ENCODE measurements at regions not wholly inside any gene's neighbourhood (a gene's known extent, or its start where the extent isn't known, plus 50 kb on each side); places are given as distances from the start of the nearest gene placed in this dataset.
"Not testable (repeated sequence)": the region's sequence is repeated elsewhere in the genome, so short reads cannot be mapped to it uniquely, and the experiment has no call there.

DNA sequence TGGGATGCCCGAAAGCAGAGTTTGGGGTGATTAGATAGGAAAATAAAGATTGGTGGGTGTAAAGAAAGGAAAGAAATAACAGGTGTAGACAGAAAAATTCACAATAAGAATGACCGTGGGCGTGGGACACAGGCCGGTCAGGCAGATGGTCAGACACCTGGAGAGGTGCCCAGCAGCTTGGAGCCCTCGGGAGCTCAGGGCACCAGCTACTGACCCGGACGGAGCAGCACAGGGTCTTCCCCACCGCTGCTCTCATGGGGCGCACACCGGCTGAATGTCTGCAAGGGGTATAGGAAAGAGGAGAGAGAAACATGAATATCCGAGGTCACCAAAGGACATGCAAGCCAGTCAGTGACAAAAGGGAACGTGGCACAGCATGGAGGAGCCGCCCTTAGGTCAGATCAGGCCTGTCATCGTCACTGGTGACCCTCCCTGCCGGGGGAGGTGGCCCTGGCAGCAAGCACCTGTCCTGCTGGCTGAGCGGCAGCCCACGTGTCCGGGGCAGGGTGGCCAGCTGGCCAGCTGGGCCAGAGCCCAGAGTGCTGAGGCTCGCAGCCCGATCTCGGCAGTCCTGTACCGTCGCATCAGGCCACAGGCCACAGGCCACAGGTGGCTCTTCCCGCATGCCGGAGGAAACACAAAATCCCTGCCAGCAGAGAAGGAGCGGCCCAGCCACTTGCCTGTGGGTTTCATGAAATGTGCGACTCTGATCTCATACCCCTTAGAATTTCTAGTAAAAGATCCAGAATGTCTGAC is 112.0 kb upstream of the NDUFV2 start:
- DNase-seq (ENCODE audit: low spot score): no peak

DNA sequence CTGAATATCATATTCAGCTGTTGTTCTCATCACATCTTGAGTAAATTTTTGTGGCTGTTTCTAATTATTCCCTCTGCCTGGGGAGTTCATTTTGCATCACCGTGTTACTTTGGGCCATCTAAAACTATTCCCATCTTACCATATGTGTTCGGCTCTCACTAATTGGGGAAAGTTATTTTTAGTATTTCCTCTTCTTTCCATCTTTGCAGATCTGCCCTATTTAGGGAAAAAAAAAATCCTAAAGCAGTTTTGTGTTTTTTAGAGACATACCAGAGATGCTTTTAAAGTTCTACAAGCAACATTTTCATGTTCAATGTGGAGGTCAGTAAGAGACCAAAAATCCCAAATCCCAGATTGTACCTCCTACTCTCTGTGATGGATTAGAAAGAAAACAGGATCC is 111.3 kb upstream of the NDUFV2 start:
- no peak for DNase-seq (ENCODE audit: low spot score)

DNA sequence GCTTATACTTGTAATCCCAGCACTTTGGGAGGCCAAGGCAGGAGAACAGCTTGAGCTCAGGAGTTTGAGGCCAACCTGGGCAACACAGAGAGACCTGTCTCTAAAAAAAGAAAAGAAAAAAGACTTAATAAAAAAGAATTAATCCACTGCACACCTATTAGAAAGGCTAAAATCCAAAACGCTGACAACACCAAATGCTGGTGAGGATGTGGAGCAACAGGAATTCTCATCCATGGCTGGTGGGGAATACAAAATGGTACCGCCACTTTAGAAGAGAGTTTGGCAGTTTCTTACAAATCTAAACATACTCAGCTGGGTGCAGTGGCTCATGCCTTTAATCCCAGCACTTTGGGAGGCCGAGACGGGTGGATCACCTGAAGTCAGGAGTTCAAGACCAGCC is 110.0 kb upstream of the NDUFV2 start:
- not testable (repeated sequence) for DNase-seq (ENCODE audit: low spot score)

DNA sequence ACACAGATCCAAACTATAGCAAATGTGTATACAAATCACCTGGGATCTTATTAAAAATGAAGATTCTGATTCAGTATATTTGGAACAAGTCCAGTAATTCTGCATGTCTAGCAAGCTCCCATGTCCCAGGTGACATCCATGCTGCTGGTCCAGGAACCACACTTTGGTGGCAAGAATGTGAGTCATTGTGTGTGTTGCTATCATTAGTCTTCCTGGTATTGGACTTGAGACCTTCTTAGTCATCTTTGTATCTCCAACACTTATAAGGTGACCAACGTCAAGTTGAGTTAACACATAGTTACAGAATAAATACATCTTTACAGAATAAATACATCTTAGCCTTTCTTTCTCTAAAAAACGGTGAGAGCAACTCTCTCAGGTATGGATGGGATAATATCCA is 107.9 kb upstream of the NDUFV2 start:
- no peak for DNase-seq (ENCODE audit: low spot score)

DNA sequence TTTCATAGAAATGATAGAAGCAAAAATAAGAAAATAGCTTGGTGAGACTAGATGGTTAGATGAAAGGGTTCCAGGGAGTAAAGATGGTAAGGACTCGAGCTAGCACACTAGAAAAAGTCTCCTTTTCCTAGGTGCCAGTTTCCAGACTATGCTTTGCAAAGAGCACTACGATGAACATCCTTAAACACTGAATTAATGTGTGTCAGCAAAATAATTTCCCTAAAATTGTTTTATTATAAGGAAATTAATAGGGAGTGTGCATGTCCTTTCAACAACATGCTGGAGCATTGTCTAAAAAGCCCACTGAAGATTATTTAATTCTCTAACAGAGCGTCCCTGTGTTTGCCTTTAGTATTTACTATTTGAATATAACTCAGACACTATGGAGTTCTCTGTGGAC is 107.4 kb upstream of the NDUFV2 start:
- no peak for DNase-seq (ENCODE audit: low spot score)

DNA sequence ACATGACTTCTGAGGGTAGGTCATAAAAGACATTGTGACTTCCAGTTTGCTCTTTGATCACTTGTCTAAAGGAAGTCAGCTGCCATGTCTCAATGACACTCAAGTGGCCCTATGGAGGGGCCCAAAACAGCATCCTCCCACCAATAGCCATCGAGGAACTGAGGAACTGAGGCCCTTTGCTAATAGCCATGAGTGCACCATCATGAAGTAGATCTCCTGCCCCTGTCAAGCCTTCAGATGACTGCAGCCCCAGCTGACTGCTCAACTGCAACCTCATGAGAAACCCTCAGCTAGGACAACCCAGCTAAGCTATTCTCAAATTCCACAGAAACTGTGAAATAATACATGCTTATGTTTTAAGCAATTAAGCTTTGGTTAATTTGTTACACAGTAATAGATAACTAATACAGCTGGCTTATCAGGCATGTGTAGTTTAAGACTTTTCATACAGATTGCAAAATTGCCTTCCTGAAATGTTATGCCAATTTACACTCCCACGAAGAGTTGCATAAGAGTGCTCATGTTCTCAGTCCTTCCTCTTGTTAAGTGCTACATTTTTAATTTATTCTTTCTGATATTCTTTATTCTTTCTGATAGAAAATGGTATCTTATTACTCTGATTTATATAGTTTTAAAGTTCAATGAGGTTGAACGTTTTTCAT is 105.6 kb upstream of the NDUFV2 start:
- no peak for DNase-seq (ENCODE audit: low spot score)

DNA sequence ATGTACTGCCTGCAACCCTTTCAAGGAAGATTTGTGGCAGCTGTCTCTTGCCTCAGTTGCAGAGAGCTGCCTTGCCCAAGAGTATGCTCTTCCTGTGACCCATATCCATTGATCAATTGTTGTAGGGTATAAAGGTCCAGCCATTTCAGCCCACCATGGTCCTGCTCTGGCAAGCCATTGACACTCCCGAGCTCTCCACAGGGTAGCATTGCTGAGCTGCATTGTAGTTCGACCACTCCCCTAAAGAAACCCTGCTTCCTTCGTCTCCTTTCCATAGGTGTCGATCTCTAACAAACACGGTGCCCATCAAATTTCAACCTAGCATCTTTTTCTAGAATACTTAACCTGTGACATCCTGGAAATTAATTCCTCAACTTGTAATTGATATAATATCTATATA is 104.9 kb upstream of the NDUFV2 start:
- no peak for DNase-seq (ENCODE audit: low spot score)

DNA sequence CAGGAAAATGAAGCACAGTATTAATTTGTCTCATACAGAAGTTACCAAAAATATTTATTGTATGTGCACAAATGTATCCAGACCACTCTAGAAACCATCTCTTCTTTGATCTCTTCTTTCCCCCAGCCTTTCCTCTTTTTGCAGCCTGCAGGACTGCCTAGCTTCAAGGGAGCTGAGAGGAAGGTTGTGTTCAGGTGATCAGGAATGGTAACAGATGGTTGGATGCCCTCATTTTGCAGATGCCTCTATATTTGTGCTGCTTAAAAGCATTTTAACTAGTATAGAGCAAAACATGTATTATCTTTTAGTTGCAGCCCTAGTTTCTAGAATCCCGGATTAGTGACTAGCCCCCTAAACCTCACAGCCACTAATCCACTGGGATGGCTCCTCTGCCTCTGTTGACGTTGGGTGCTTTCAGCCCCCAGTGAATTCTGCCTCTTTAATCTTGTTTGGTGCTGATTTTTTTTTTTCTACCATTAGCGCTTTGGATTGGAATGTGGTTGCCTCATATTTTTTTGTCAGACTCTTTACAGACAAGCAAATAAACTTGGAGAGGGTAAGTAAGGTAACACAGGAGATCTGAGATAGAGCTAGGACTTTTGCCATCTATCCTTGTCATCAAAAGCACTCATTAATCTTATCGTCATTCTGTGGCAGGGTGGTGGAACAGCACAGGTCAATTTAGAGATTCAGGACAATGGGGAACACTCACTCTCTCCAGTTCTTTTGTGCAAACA is 103.8 kb upstream of the NDUFV2 start:
- DNase-seq (ENCODE audit: low spot score): no peak

DNA sequence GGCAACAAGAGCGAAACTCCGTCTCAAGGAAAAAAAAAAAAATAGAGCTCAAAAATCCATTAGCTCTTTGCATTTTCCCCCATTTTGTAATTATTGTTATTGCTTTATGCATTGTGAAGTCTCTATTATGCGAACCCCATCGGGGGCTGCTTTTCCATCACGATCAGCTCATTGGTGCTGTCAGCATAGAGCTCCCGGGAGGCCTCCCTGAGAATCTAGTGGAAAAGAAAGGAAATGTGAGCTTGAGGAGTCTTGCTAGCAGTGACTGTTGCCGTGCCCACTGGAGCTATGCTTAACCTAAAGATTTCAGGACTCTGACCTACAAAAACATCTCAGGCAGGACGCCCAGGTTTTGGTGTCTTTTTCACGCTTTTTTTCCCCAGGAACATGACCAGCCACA is 102.6 kb upstream of the NDUFV2 start:
- no peak for DNase-seq (ENCODE audit: low spot score)

DNA sequence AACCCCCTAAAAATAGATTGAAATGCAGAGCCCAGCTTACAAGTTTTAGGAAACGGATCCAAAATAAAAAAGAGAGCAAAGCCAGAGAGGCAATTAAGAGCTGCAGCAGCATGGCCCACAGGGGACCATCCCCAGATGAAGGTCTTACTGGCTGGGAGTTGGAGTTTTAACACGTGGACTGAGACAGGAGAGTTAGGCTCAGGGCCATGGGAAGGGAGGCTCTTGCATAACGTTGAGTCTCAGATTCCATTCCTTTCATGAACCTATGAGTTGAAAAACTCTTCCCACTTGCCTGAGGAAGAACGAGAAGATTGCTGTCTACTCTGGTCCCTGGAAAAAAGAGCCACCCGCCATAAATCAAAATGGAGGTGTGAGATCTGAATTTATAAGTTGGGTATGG is 101.8 kb upstream of the NDUFV2 start:
- no peak for DNase-seq (ENCODE audit: low spot score)

DNA sequence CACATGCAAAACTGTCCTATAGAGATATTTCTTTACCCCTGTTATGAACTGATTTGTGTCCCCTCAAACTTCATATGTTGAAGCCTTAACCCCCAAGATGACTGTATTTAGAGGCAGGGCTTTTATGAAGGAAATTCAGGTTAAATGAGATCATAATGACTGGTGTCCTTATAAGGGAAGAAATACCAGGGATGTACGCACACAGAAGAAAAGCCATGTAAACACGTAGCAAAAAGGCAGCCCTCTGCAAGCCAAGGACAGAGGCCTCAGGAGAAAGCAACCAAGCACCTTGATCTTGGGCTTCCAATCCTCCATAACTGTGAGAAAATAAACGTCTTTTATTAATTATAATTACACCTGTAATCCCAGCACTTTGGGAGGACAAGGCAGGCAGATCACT is 101.3 kb upstream of the NDUFV2 start:
- DNase-seq (ENCODE audit: low spot score): no peak

DNA sequence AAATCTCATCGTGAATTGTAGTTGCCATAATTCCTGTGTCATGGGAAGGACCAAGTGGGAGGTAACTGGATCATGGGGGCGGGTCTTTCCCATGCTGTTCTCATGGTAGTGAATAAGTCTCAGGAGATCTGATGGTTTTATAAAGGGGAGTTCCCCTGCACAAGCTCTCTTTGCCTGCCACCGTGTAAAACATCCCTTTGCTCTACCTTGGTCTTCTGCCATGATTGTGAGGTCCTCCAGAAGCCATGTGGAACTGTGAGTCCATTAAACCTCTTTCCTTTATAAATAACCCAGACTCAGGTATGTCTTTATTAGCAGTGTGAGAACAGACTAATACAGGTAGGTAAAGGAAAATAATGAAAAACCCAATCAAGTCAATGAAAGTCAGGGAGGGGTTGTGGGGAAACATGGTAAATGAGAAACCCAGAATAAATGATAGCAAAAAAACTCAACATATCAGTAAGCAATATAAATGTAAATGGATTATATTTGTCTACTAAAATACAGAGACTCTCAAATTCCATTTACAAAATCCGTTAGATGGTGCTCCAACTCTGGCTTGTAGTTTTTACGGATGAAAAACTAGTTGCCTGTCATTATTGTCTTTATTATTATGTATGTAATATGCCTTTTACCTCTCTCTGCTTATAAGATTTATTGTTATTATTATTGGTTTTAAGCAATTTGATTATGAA is 98.9 kb upstream of the NDUFV2 start:
- DNase-seq (ENCODE audit: low spot score): no peak

DNA sequence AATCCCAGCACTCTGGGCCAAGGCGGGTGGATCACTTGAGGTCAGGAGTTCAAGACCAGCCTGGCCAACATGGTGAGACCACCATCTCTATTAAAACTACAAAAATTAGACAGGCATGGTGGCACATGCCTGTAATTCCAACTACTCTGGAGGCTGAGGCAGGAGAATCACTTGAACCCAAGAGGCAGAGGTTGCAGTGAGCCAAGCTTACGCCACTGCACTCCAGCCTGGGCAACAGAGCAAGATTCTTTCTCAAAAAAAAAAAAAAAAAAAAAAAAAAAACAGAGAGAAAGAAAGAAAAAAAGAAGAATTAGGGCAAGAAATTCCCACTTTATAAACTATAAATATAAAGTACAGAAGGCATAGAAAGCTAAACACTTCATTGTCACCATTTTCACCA is 98.2 kb upstream of the NDUFV2 start:
- DNase-seq (ENCODE audit: low spot score): not testable (repeated sequence)

DNA sequence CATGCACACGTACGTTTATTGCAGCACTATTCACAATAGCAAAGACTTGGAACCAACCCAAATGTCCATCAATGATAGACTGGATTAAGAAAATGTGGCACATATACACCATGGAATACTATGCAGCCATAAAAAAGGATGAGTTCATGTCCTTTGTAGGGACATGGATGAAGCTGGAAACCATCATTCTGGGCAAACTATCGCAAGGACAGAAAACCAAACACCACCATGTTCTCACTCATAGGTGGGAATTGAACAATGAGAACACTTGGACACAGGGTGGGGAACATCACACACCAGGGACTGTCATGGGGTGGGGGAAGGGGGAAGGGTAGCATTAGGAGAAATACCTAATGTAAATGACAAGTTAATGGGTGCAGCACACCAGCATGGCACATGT is 94.8 kb upstream of the NDUFV2 start:
- not testable (repeated sequence) for DNase-seq (ENCODE audit: low spot score)

DNA sequence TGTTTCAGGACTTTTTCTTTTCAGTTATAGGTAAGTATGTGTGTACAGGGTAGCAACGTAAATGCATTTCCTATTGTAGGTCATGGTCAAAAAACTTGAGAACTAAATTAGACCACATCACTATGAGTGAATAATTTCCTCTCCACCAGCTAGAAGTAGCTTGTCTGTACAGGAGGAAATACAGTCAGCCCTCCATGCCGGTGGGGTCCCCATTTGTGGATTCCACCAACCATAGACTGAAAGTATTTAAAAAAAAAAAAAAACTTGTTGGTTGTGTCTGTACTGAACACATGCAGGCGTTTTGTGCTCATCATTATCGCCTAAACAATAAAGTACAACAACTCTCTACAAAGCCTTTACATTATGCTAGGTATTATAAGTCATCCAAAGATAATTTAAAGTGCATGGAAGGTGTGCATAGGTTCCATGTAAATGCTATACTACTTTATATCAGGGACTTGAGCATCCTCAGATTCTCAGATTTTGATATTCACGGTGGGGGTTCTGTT is 94.2 kb upstream of the NDUFV2 start:
- no peak for DNase-seq (ENCODE audit: low spot score)

DNA sequence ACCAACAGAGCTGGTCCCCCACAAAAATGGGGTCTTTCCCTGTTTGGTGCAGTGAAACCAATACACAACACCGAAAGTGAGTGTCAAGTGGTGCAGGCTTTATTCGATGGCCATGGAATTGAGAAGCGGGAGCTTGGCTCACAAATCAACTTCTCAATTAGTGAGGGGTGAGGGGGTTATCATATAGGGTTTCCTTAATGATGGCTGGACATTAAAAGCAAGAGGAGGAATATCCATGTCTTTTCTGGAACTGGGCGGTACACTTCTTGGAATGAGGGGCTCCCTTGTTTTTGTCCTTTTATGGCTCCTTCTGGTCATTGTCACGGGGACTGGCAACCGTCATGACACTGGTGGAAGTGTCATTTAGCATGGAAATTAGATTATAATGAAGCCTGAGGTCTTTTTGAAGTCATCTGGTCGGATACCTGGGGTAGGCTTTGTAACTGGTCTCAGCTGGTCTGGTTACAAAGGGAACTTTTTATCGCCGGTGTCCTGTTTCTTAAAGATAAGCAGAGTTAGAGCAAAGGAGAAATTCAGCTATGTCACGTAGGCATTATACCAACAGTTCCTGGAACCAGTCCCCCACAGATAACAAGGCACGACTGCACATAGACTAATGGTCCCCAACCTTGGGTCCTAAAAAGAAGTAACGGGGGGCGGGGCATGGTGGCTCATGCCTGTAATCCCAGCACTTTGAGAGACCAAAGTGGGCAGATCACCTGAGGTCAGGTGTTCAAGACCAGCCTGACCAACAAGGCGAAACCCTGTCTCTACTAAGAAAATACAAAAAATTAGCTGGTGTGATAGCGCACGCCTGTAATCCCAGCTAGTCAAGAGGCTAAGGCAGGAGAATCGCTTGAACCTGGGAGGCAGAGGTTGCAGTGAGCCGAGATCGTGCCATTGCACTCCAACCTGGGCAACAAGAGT is 93.5 kb upstream of the NDUFV2 start:
- peak; percentile 100 for DNase-seq (ENCODE audit: low spot score)

DNA sequence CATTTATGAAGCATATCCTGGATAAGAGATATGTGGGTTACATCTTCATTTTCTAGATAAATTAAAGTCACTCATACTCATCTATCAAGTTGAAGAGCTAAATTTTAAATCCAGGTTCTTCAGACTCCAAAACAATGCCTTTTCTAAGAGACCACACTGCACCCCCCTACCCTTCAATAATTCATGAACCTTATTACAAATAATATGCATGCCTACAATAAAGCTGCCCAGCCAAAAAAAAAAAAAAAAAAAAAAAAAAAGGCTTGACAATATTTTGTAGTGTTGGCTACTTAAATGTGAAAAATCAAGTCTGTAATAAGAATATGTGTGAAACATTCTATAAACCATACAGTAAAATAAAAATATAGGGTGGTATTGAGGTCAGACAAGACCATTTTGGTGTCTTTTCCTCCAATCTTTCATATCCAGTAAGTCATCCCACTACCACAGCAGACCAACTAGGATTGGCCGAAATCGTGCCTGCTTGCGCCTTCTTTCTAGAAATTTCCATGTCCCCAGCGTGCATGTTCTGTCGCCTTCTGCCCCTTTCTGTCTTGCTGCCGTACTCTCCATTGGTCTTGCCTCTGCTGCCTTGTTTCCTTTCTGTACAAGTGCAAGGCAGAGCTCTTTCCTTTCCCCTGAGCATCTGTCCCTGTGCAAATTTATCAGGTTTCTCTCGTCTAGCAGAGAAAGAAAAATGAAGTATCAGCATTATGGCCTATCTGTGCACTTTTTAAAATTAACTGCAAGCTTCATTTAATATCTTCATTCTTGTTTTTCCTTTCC is 92.6 kb upstream of the NDUFV2 start:
- DNase-seq (ENCODE audit: low spot score): no peak

DNA sequence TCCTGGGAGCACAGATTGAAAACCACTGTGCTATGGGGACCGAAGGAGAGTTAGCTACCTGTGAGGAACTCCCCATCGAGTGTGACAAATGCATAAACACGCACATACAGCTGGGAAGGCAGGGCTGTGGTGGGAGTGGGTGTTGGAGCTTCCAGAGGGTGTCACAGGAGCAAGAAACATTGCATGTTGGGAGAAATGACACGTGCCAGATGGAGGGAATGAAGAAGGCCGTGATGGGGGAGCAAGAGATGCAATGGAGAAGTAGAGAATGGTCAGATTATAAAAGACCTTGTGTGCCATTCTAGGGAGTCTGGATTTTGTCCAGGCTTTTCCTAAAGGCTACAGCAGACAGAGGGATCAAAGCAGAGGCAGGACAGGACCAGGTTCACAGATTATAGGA is 91.1 kb upstream of the NDUFV2 start:
- DNase-seq (ENCODE audit: low spot score): no peak

DNA sequence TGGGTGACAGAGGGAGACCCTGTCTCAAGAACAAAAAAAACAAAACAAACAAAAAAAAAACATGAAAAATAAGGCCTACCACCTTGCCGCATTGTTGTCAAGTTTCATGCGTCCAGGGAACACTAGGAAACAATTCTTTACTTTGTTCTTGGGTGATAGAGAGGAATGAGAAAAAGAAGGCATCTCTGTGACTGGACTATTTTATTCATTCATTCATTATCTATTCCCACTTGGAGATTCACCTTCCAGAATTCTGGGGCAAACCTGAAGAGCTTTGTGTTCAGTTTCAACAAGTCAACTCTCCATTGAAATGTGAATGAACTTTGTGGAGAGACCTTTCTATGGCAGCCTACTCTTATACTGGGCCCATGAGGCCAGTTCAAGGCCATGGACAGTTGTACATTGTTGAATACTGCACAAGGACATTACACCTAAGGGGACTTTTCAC is 88.5 kb upstream of the NDUFV2 start:
- DNase-seq (ENCODE audit: low spot score): no peak

DNA sequence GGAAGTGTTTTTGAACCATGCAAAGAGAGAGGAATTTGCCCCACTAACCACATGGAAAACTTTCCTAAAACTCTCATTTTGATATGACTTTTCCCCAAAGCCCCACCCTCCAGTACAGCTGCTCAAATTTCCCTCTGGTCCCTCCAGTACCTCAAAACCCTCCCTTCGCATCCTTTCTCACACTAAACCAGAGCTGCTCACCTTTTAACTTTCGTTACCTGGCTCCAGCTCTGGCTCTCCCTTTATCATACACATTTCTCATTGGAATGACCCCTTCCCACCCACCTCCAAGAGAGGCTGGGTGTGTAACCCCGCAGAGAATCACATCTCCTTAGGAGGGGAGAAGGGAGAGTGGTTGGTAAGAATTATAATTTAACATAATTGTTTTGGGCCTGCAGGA is 86.8 kb upstream of the NDUFV2 start:
- DNase-seq (ENCODE audit: low spot score): no peak

Data from SK-N-DZ (cell line).